ENCODE measurements at regions not wholly inside any gene's neighbourhood (a gene's known extent, or its start where the extent isn't known, plus 50 kb on each side); places are given as distances from the start of the nearest gene placed in this dataset.

GRCh38 chr5:25570067-25570583, 925.3 kb upstream of the CDH10 start:
- Histone ChIP-seq H3K4me1 (ENCODE audit: control insufficient read depth in 1 of 2, insufficient read depth in 2 of 2, low read depth in 1 of 2, low read length in 1 of 2) (no peaks in the 10 kb centered on the region), H4K20me1 (ENCODE audit: insufficient read depth) (no peaks in the 10 kb centered on the region), H3K9me2 (no peaks in the 10 kb centered on the region), H3K9me3 (no peaks in the 10 kb centered on the region), H3K4me2 (no peak overlapping the region; the same call in 1 of the 2 replicates), H3K27ac (ENCODE audit: low read depth in 2 of 2, low read length in 1 of 2) (no peak overlapping the region), H3K27me3 (ENCODE audit: insufficient read depth) (no peaks in the 10 kb centered on the region), H3K36me3 (replicated peaks in 1 of 2; ENCODE audit: control insufficient read depth in 1 of 2, insufficient read depth in 2 of 2, low read length in 1 of 2) (no peaks in the 10 kb centered on the region), H2AFZ (ENCODE audit: low read depth) (0 out of 2 replicates have a peak overlapping the region, but pooled peaks have one; percentile 88), H3K79me2 (ENCODE audit: insufficient read depth) (no peaks in the 10 kb centered on the region), H3K9ac (no peak overlapping the region), H3K4me3 (ENCODE audit: low read depth in 2 of 2, low read length in 1 of 2) (no peak overlapping the region), H3F3A (replicated peaks; ENCODE audit: insufficient read depth) (no peaks in the 10 kb centered on the region)
- no peak for TF ChIP-seq EZH2phosphoT487 (IDR thresholded peaks at IDR 0.05; ENCODE audit: borderline replicate concordance, low read depth)
- no peak for TF ChIP-seq RCOR1 (IDR thresholded peaks at IDR 0.05; ENCODE audit: low read length)
- TF ChIP-seq, protein P1, sequence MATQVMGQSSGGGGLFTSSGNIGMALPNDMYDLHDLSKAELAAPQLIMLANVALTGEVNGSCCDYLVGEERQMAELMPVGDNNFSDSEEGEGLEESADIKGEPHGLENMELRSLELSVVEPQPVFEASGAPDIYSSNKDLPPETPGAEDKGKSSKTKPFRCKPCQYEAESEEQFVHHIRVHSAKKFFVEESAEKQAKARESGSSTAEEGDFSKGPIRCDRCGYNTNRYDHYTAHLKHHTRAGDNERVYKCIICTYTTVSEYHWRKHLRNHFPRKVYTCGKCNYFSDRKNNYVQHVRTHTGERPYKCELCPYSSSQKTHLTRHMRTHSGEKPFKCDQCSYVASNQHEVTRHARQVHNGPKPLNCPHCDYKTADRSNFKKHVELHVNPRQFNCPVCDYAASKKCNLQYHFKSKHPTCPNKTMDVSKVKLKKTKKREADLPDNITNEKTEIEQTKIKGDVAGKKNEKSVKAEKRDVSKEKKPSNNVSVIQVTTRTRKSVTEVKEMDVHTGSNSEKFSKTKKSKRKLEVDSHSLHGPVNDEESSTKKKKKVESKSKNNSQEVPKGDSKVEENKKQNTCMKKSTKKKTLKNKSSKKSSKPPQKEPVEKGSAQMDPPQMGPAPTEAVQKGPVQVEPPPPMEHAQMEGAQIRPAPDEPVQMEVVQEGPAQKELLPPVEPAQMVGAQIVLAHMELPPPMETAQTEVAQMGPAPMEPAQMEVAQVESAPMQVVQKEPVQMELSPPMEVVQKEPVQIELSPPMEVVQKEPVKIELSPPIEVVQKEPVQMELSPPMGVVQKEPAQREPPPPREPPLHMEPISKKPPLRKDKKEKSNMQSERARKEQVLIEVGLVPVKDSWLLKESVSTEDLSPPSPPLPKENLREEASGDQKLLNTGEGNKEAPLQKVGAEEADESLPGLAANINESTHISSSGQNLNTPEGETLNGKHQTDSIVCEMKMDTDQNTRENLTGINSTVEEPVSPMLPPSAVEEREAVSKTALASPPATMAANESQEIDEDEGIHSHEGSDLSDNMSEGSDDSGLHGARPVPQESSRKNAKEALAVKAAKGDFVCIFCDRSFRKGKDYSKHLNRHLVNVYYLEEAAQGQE (IDR thresholded peaks at IDR 0.05; ENCODE audit: low read depth, low read length): no peak
- TF ChIP-seq RAD21 (IDR thresholded peaks at IDR 0.05; ENCODE audit: low read length): no peak
- ChIA-PET CTCF (no interaction called here), POLR2A (no interaction called here)
- 11% methylated on average over 5 of the region's 5 CpGs for WGBS (ENCODE audit: low lambda C conversion rate)
- DNase-seq: no peak

- TF ChIP-seq FOSL2 (IDR thresholded peaks at IDR 0.05; ENCODE audit: borderline replicate concordance, low read depth) (no peak), RAD21 (IDR thresholded peaks at IDR 0.05; ENCODE audit: low read length) (no peak), FOXM1 (IDR thresholded peaks at IDR 0.05; ENCODE audit: low read depth) (no peak)
- Histone ChIP-seq H2AFZ (ENCODE audit: low read depth) (peak overlapping the region; percentile 88), H3K27me3 (ENCODE audit: insufficient read depth) (no peaks in the 10 kb centered on the region), H3K9me2 (no peaks in the 10 kb centered on the region), H3K9ac (no peak overlapping the region), H3K4me1 (ENCODE audit: control insufficient read depth in 1 of 2, insufficient read depth in 2 of 2, low read depth in 1 of 2, low read length in 1 of 2) (no peaks in the 10 kb centered on the region), H3K36me3 (replicated peaks in 1 of 2; ENCODE audit: control insufficient read depth in 1 of 2, insufficient read depth in 2 of 2, low read length in 1 of 2) (no peaks in the 10 kb centered on the region), H3K79me2 (ENCODE audit: insufficient read depth) (no peaks in the 10 kb centered on the region), H3K4me3 (ENCODE audit: low read depth in 2 of 2, low read length in 1 of 2) (peak overlapping the region; percentile 54 to 58), H4K20me1 (ENCODE audit: insufficient read depth) (no peaks in the 10 kb centered on the region), H3K4me2 (peak overlapping the region; percentile 22; the same call in 1 of the 2 replicates), H3K9me3 (no peaks in the 10 kb centered on the region), H3K27ac (ENCODE audit: low read depth in 2 of 2, low read length in 1 of 2) (no peak overlapping the region), H3F3A (replicated peaks; ENCODE audit: insufficient read depth) (no peaks in the 10 kb centered on the region)
- CTCF ChIA-PET: no interaction called here
- 19% methylated on average over 17 of the region's 17 CpGs for WGBS (ENCODE audit: low lambda C conversion rate)
- peak; percentile 1 for DNase-seq
- POLR2A ChIA-PET: no interaction called here
Observed at GRCh38 chr5:25568989-25569625, 924.3 kb upstream of the CDH10 start.

DNA sequence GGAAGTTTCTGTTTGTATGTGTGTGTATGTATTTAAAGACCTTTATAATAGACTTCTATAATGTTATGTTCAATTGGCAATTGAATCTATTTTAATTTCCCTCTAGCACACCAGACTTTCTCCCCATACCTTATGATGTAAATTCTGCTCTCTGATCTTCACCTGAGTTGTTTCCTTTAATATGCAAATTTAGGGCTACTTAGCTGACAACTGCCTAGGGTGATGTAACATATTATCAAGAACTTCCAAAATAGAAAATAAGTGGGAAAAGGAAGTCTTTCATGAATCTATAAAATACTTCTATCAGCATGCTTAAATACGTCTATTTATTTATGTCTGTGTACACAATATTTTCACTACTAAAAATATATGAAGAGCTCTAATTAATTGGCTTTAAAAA, 923.5 kb upstream of the CDH10 start:
- H3K9me2 ChIP-seq: no peaks in the 10 kb centered on the region
- H3K4me3 ChIP-seq (ENCODE audit: low read depth in 2 of 2, low read length in 1 of 2): no peak overlapping the region
- peak overlapping the region; percentile 88; the same call in 1 of the 2 replicates for H2AFZ ChIP-seq (ENCODE audit: low read depth)
- no peaks in the 10 kb centered on the region for H3K36me3 ChIP-seq (replicated peaks in 1 of 2; ENCODE audit: control insufficient read depth in 1 of 2, insufficient read depth in 2 of 2, low read length in 1 of 2)
- H3K79me2 ChIP-seq (ENCODE audit: insufficient read depth): no peaks in the 10 kb centered on the region
- 15% methylated on average over 1 of the region's 1 CpG for WGBS (ENCODE audit: low lambda C conversion rate)
- no peaks in the 10 kb centered on the region for H3K9me3 ChIP-seq
- CTCF ChIA-PET: no interaction called here
- no peak overlapping the region for H3K9ac ChIP-seq
- DNase-seq: no peak
- H3K27me3 ChIP-seq (ENCODE audit: insufficient read depth): no peaks in the 10 kb centered on the region
- no peaks in the 10 kb centered on the region for H3K4me1 ChIP-seq (ENCODE audit: control insufficient read depth in 1 of 2, insufficient read depth in 2 of 2, low read depth in 1 of 2, low read length in 1 of 2)
- H3K4me2 ChIP-seq: no peak overlapping the region
- no peaks in the 10 kb centered on the region for H4K20me1 ChIP-seq (ENCODE audit: insufficient read depth)
- no peaks in the 10 kb centered on the region for H3F3A ChIP-seq (replicated peaks; ENCODE audit: insufficient read depth)
- H3K27ac ChIP-seq (ENCODE audit: low read depth in 2 of 2, low read length in 1 of 2): no peak overlapping the region
- POLR2A ChIA-PET: no interaction called here
- TF ChIP-seq, protein P2, sequence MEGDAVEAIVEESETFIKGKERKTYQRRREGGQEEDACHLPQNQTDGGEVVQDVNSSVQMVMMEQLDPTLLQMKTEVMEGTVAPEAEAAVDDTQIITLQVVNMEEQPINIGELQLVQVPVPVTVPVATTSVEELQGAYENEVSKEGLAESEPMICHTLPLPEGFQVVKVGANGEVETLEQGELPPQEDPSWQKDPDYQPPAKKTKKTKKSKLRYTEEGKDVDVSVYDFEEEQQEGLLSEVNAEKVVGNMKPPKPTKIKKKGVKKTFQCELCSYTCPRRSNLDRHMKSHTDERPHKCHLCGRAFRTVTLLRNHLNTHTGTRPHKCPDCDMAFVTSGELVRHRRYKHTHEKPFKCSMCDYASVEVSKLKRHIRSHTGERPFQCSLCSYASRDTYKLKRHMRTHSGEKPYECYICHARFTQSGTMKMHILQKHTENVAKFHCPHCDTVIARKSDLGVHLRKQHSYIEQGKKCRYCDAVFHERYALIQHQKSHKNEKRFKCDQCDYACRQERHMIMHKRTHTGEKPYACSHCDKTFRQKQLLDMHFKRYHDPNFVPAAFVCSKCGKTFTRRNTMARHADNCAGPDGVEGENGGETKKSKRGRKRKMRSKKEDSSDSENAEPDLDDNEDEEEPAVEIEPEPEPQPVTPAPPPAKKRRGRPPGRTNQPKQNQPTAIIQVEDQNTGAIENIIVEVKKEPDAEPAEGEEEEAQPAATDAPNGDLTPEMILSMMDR (IDR thresholded peaks at IDR 0.05): no peak
- TF ChIP-seq EP300 (IDR thresholded peaks at IDR 0.05; ENCODE audit: borderline replicate concordance in 1 of 2, low read depth in 1 of 2, low read length in 1 of 2) (no peak), SMC3 (IDR thresholded peaks at IDR 0.05; ENCODE audit: low read depth, low read length) (no peak), RAD21 (IDR thresholded peaks at IDR 0.05; ENCODE audit: low read length) (no peak)
- TF ChIP-seq, protein P3, sequence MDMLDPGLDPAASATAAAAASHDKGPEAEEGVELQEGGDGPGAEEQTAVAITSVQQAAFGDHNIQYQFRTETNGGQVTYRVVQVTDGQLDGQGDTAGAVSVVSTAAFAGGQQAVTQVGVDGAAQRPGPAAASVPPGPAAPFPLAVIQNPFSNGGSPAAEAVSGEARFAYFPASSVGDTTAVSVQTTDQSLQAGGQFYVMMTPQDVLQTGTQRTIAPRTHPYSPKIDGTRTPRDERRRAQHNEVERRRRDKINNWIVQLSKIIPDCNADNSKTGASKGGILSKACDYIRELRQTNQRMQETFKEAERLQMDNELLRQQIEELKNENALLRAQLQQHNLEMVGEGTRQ (IDR thresholded peaks at IDR 0.05; ENCODE audit: borderline replicate concordance, low read depth, low read length): no peak

All from SK-N-SH (cell line).